Neural cell (in vitro differentiated cells): ENCODE measurements at regions not wholly inside any gene's neighbourhood (a gene's known extent, or its start where the extent isn't known, plus 50 kb on each side); places are given as distances from the start of the nearest gene placed in this dataset.

Source experiments
- EP300 ChIP-seq: fragments of 450-650 bp; conservative IDR thresholded peaks from 2 replicates; pipeline ENCODE4 v1.6.1; 2014; ENCODE audit warnings: antibody characterized with exemption, mild to moderate bottlenecking, moderate library complexity; ENCODE audit not compliant: poor library complexity, severe bottlenecking
- EZH2 ChIP-seq: fragments of 200-600, 300-800 bp; shearing (Covaris generic), sonication (generic); IDR thresholded peaks from 2 replicates; pipeline ENCODE4 v1.6.1; 2014; ENCODE audit warnings: antibody characterized with exemption, low read length, borderline replicate concordance, mild to moderate bottlenecking; ENCODE audit not compliant: insufficient read depth, poor library complexity, severe bottlenecking
- MXI1 ChIP-seq: fragments of 450-650 bp; conservative IDR thresholded peaks from 2 replicates; pipeline ENCODE4 v1.6.1; 2014; ENCODE audit warnings: antibody characterized with exemption, mild to moderate bottlenecking; ENCODE audit not compliant: poor library complexity, severe bottlenecking
- POLR2AphosphoS5 ChIP-seq: IDR thresholded peaks from 2 replicates; pipeline ENCODE4 v1.6.1; 2012
- REST ChIP-seq: IDR thresholded peaks from 2 replicates; pipeline ENCODE4 v1.6.1; 2012; ENCODE audit warnings: borderline replicate concordance
- TAF1 ChIP-seq: IDR thresholded peaks from 2 replicates; pipeline ENCODE4 v1.6.1; 2012; ENCODE audit warnings: low read depth
- TF ChIP-seq, protein P1 (sequence below): fragments of 450-650 bp; IDR thresholded peaks from 2 replicates; pipeline ENCODE4 v1.5.1; 2014; ENCODE audit warnings: antibody characterized with exemption, mild to moderate bottlenecking, moderate library complexity; ENCODE audit not compliant: poor library complexity, severe bottlenecking

DNA sequence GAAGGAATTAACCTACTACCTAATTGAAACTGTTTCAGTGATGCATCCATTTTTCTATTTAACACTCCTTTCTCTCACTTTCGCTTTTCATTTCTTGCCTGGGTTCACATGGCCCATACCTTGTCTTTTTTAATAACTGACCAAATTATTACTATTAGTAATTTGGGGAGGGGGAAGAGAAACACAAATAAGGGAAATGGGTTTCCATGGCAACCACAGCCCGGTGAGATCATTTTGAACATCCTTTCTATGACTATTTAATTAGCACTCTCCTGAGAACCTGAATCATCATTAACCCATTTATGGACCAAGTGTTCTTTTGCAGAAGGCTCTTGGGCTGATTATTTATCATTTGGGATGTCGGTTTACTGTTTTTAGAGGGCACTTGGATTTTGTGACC, 628.2 kb upstream of the SALL1 start:
- TF ChIP-seq, protein P1, sequence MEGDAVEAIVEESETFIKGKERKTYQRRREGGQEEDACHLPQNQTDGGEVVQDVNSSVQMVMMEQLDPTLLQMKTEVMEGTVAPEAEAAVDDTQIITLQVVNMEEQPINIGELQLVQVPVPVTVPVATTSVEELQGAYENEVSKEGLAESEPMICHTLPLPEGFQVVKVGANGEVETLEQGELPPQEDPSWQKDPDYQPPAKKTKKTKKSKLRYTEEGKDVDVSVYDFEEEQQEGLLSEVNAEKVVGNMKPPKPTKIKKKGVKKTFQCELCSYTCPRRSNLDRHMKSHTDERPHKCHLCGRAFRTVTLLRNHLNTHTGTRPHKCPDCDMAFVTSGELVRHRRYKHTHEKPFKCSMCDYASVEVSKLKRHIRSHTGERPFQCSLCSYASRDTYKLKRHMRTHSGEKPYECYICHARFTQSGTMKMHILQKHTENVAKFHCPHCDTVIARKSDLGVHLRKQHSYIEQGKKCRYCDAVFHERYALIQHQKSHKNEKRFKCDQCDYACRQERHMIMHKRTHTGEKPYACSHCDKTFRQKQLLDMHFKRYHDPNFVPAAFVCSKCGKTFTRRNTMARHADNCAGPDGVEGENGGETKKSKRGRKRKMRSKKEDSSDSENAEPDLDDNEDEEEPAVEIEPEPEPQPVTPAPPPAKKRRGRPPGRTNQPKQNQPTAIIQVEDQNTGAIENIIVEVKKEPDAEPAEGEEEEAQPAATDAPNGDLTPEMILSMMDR = no peak
- no peak for TF ChIP-seq POLR2AphosphoS5
- no peak for TF ChIP-seq TAF1
- TF ChIP-seq MXI1 = no peak
- TF ChIP-seq EZH2 = no peak
- no peak for TF ChIP-seq EP300
- TF ChIP-seq REST = no peak
